NOMO-1 (cell line): ENCODE measurements at regions not wholly inside any gene's neighbourhood (a gene's known extent, or its start where the extent isn't known, plus 50 kb on each side); places are given as distances from the start of the nearest gene placed in this dataset.
"Not testable (repeated sequence)": the region's sequence is repeated elsewhere in the genome, so short reads cannot be mapped to it uniquely, and the experiment has no call there.

Experiments used
- DNase-seq, 2 experiments: peaks; one replicate each; lab custom pipeline; 2025; ENCODE audit not compliant: unreplicated experiment in 2 of 2; lab: John Stamatoyannopoulos, UW

GRCh38 chr1:172833954-172834353, 175.1 kb downstream of the FASLG start:
- no peak for DNase-seq

DNA sequence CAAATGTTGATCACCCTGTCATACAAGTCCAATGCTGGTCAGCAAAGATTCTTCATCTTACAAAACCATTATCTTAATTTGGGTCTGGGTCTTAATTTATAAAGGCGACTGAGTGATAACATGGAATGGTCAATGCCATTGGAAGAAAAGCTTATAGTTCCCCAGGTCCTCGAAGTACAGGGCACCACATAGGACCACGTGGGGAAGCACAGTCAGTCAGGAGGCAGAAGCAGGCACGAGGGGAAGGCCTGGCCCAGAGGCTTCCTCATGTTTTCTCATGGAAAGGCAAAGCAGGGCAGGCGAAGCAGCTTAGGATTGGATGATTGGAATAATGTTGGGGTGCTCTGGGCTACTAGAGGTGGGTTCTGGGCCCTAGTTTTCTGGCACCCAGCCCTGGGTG, 175.7 kb downstream of the FASLG start:
- no peak for DNase-seq

- DNase-seq = no peak
Measured at GRCh38 chr1:172835834-172836233, 176.9 kb downstream of the FASLG start.

- DNase-seq = no peak
Measured at GRCh38 chr1:172837816-172838679, 179.1 kb downstream of the FASLG start.

- no peak for DNase-seq
Measured at GRCh38 chr1:172838680-172839313, 179.9 kb downstream of the FASLG start.

GRCh38 chr1:172839639-172840038, 180.7 kb downstream of the FASLG start:
- DNase-seq = not testable (repeated sequence)

- no peak for DNase-seq
Measured at GRCh38 chr1:172843444-172843843, 184.5 kb downstream of the FASLG start.

- no peak for DNase-seq
Measured at GRCh38 chr1:172845371-172845770, 186.5 kb downstream of the FASLG start.

GRCh38 chr1:172845865-172846264, 187.0 kb downstream of the FASLG start:
- DNase-seq = no peak

DNA sequence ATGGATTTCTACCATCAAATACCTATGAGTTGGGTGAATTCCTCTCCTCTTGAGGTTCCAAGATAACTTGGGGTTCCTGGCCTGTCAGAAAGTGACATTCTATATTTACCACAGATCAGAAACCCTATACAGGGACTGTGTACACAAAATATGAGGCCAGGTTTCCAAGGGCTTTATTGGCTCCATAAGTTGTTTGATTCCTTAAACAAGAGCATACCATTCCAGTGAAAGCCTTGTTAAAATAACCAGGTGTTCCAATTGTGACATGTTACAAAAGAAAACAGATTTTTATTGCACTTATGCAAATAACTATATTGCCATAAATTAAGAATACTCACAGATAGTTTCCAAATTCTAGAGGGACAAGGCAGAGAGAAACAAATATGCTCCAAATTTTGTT, 188.9 kb downstream of the FASLG start:
- DNase-seq = not testable (repeated sequence)

DNA sequence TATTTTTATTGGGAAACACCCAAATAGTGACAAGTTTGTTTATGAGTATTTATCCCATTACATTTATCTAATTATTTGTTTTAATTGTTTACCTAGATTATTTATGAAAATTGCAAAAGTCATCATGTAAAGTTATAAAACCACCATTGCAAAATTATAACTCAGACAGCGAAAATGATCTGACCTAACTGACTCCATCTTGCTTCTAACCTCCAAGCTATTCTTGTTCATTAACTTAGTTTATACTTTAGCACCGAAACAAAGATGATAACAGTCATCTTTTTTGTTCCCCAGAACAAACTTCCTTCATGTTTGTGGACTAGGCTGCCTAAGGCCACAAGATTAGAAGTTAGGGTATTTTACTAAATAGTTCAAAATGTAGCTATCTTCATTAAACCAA, 190.8 kb downstream of the FASLG start:
- no peak for DNase-seq

GRCh38 chr1:172851077-172851476, 192.2 kb downstream of the FASLG start:
- no peak for DNase-seq

DNA sequence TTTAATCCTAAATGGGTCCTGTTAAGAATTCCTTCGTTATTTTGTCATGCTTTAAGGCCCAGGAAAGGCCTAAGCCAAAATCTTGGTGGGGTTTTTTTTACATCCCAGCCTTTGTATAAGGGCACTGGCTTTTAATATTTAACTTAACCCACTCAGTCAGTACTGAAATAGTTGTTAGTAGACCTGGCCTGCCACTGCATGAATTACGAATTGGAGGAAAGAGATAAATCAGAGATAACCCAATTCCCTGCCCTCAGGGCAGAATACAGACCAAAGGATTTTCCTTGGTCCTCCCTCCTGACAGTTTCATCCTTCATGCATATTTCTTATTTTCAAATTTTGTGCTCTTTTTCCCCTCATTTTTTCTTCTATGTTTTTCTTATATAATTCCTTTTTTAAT, 193.0 kb downstream of the FASLG start:
- no peak for DNase-seq

DNA sequence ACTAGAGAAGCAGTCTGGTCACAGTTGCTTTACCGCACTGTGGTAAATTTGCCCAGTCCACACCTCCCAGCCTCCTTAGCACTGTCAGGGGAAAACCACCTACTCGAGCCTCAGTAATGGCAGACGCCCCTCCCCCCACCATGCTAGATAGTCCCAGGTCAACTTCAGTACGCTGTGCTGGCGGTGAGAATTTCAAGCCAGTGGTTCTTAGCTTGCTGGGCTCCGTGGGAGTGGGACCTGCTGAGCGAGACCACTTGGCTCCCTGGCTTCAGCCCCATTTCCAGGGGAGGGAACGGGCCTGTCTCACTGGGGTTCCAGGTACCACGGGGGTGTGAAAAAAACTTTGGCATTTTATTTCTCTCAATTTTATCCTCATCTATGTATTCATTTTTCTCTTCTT, 194.8 kb downstream of the TNFSF18 start:
- DNase-seq = not testable (repeated sequence)

- no peak for DNase-seq
Measured at GRCh38 chr1:172863031-172863430, 187.7 kb downstream of the TNFSF18 start.

DNA sequence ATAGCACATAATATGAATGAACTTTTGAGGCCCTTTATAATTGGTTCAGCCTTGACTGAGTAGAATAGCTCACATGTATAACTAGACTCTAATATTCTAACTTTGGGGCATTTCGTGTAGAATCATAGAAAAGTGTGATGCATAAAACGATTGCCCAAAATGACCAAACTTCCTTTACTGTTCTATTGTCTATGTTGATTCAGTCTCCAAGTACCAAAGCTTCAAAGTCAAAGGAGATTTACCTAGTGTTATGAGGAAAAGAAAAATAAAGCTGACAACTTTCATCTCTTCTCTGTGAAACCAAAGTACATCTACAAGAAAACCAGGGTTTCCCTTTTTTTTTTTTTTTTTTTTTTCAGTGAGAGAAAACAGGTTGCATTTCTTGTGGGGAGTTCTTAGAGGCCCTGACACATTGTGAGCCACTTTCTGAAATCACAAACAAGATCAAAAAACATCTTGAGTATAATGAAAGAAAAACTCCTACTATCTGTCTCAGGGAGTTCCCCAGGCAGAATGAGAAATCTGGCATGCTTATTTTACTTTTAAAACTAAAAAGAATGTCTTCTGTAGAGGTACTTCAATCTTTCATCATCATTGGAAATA, 183.4 kb downstream of the TNFSF18 start:
- DNase-seq = no peak

- no peak for DNase-seq
Measured at GRCh38 chr1:172870901-172871606, 179.7 kb downstream of the TNFSF18 start.

GRCh38 chr1:172874950-172875349, 175.8 kb downstream of the TNFSF18 start:
- no peak for DNase-seq

- DNase-seq = no peak
Measured at GRCh38 chr1:172875892-172876291, 174.8 kb downstream of the TNFSF18 start.

GRCh38 chr1:172882385-172882784, 168.4 kb downstream of the TNFSF18 start:
- no peak for DNase-seq

DNA sequence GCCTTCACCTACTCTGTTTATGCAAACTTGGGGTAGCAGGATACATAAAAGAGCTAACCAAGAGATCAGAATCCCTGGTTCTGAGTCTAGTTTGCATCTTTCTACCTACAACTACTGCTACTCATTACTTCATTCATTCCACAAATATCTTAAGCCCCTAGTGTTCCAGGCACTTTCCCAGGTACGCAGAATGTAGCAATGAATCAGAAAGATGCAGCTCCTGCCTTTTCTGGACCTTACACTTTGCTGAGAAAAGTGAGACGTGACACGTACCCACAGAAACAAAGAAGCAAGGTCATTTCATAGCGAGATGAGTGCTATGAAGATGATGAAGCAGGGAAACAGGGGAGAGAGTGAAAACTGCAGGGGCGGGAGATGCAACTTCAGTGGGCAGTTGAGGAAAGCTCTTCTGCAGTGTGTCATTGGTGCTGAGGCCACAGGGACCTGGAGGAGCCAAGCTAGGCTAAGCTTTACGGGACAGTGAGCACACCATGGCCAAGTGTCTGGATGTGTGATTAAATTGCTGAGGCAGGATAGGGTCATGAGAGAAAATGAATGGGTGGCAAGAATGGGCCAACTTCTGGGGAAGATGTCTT, 167.9 kb downstream of the TNFSF18 start:
- DNase-seq = no peak
